ENCODE measurements at regions not wholly inside any gene's neighbourhood (a gene's known extent, or its start where the extent isn't known, plus 50 kb on each side); places are given as distances from the start of the nearest gene placed in this dataset.

GRCh38 chr1:4263699-4264098, 363.6 kb upstream of the C1orf174 start:
- TF ChIP-seq CTCF (IDR thresholded peaks at IDR 0.05; ENCODE audit: low read depth, low read length, missing control alignments), result no peak
- DNase-seq (ENCODE audit: extremely low read depth, low read depth), result no peak

GRCh38 chr1:4265836-4266235, 365.8 kb upstream of the C1orf174 start:
- no peak for DNase-seq (ENCODE audit: extremely low read depth, low read depth)
- no peak for TF ChIP-seq CTCF (IDR thresholded peaks at IDR 0.05; ENCODE audit: low read depth, low read length, missing control alignments)
- no peak overlapping the region for H3K4me3 ChIP-seq (replicated peaks; ENCODE audit: low read depth, low read length)

More at GRCh38 chr1:4263699-4264098, 363.6 kb upstream of the C1orf174 start:
- no peak overlapping the region for H3K4me3 ChIP-seq (replicated peaks; ENCODE audit: low read depth, low read length)

GRCh38 chr1:4267381-4268261, 367.5 kb upstream of the C1orf174 start:
- H3K4me3 ChIP-seq (replicated peaks; ENCODE audit: low read depth, low read length), result no peak overlapping the region
- no peak for TF ChIP-seq CTCF (IDR thresholded peaks at IDR 0.05; ENCODE audit: low read depth, low read length, missing control alignments)
- DNase-seq (ENCODE audit: extremely low read depth, low read depth), result no peak

- no peak for TF ChIP-seq CTCF (IDR thresholded peaks at IDR 0.05; ENCODE audit: low read depth, low read length, missing control alignments)
- no peak overlapping the region for H3K4me3 ChIP-seq (replicated peaks; ENCODE audit: low read depth, low read length)
- no peak for DNase-seq (ENCODE audit: extremely low read depth, low read depth)
These were observed 368.3 kb upstream of the C1orf174 start for GRCh38 chr1:4268262-4268888.

- H3K4me3 ChIP-seq (replicated peaks; ENCODE audit: low read depth, low read length), result no peak overlapping the region
- no peak for DNase-seq (ENCODE audit: extremely low read depth, low read depth)
- no peak for TF ChIP-seq CTCF (IDR thresholded peaks at IDR 0.05; ENCODE audit: low read depth, low read length, missing control alignments)
These were observed 368.8 kb upstream of the C1orf174 start for GRCh38 chr1:4268889-4269284.

- DNase-seq (ENCODE audit: extremely low read depth, low read depth), result no peak
- no peak for TF ChIP-seq CTCF (IDR thresholded peaks at IDR 0.05; ENCODE audit: low read depth, low read length, missing control alignments)
- H3K4me3 ChIP-seq (replicated peaks; ENCODE audit: low read depth, low read length), result no peak overlapping the region
These were observed 369.3 kb upstream of the C1orf174 start for GRCh38 chr1:4269330-4269729.

All from HFF-Myc (cell line).